ENCODE measurements at regions not wholly inside any gene's neighbourhood (a gene's known extent, or its start where the extent isn't known, plus 50 kb on each side); places are given as distances from the start of the nearest gene placed in this dataset.

DNA sequence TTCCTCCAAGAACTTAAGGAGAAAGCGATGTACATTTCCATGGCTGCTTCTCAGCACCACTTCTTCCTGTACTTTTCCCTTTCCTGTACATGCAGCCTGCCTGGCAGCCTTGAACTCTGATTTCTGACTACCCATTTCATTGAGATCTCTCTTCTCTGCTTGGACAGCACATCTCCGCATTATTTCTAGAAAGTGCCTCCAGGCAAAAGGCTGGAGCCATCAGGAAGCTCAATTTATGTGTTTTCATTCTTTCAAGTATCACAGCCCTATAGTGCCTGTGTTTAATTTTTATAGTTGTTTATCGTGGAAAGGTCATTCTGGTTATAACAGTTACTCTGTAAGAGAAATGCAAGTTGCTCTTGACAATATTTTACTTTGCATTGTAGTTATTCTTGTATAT, 688.0 kb upstream of the ANKRD30A start:
- TF ChIP-seq, protein P1, sequence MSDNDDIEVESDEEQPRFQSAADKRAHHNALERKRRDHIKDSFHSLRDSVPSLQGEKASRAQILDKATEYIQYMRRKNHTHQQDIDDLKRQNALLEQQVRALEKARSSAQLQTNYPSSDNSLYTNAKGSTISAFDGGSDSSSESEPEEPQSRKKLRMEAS (IDR thresholded peaks at IDR 0.05; ENCODE audit: low read depth, low read length), result no peak
- TF ChIP-seq MYC (IDR thresholded peaks at IDR 0.05; ENCODE audit: low read depth, low read length) (no peak), POLR2A (IDR thresholded peaks at IDR 0.05; ENCODE audit: extremely low read depth, insufficient read length) (no peak)
- TF ChIP-seq, protein P2, sequence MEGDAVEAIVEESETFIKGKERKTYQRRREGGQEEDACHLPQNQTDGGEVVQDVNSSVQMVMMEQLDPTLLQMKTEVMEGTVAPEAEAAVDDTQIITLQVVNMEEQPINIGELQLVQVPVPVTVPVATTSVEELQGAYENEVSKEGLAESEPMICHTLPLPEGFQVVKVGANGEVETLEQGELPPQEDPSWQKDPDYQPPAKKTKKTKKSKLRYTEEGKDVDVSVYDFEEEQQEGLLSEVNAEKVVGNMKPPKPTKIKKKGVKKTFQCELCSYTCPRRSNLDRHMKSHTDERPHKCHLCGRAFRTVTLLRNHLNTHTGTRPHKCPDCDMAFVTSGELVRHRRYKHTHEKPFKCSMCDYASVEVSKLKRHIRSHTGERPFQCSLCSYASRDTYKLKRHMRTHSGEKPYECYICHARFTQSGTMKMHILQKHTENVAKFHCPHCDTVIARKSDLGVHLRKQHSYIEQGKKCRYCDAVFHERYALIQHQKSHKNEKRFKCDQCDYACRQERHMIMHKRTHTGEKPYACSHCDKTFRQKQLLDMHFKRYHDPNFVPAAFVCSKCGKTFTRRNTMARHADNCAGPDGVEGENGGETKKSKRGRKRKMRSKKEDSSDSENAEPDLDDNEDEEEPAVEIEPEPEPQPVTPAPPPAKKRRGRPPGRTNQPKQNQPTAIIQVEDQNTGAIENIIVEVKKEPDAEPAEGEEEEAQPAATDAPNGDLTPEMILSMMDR (IDR thresholded peaks at IDR 0.05; ENCODE audit: low read depth, low read length), result no peak
- H3K4me3 ChIP-seq (ENCODE audit: low read depth, low read length), result no peak overlapping the region
- no peak for DNase-seq (ENCODE audit: low read depth)

DNA sequence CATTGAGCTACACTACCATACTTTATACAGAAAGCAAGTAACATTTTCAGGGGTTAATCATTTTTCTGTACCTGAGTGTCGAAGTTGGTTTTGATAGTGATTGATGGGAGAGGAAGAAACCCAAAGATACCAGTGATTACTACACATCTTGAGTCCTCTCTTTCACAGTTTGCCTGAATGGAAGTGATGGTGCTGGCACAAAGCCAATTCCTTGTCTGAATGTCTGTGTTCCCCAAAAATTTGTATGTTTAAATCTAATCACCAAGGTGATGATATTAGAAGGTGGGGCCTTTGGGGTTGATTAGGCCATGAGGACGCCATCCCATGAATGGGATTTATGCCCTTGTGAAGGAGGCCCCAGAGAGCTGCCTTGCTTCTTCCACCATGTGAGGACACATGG, 696.9 kb upstream of the ANKRD30A start:
- no peak overlapping the region for H3K4me3 ChIP-seq (ENCODE audit: low read depth, low read length)
- DNase-seq (ENCODE audit: low read depth), result no peak
- TF ChIP-seq POLR2A (IDR thresholded peaks at IDR 0.05; ENCODE audit: extremely low read depth, insufficient read length) (no peak), MYC (IDR thresholded peaks at IDR 0.05; ENCODE audit: low read depth, low read length) (no peak)
- TF ChIP-seq, protein P2 (IDR thresholded peaks at IDR 0.05; ENCODE audit: low read depth, low read length), result no peak
- TF ChIP-seq, protein P1 (IDR thresholded peaks at IDR 0.05; ENCODE audit: low read depth, low read length), result no peak

DNA sequence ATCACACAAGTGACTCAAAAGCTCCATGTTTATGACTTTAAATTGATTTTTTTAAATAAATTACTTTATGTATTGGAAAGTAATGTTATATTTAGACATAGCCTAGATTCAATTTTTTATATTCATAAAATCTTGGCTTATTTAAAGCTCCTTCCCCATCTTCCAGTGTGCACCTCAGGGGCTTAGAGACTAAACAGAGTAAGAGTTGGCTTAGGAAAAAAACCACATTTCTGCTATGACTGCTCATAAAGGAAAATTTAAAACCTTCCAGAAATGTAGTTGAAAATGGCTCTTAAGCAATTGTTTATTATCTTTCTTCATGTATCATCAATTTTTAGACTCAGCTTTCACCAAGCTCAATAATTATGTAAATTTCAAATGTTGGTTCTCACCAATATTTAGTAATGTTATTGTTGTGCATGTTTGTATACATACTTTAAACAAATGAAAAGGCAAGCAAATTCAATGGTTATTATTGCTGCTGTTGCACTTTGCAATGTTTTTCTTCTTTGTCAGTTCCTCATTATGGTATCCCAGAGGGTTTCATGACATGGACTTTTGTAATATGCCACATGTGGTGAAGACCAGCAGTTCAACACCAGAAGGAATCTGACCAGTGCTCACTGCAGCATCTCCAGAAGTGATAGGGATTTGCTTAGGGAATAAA, 700.1 kb upstream of the ANKRD30A start:
- TF ChIP-seq, protein P2 (IDR thresholded peaks at IDR 0.05; ENCODE audit: low read depth, low read length), result no peak
- TF ChIP-seq, protein P1 (IDR thresholded peaks at IDR 0.05; ENCODE audit: low read depth, low read length), result no peak
- TF ChIP-seq POLR2A (IDR thresholded peaks at IDR 0.05; ENCODE audit: extremely low read depth, insufficient read length) (no peak), MYC (IDR thresholded peaks at IDR 0.05; ENCODE audit: low read depth, low read length) (no peak)
- DNase-seq (ENCODE audit: low read depth), result no peak
- H3K4me3 ChIP-seq (ENCODE audit: low read depth, low read length), result no peak overlapping the region

DNA sequence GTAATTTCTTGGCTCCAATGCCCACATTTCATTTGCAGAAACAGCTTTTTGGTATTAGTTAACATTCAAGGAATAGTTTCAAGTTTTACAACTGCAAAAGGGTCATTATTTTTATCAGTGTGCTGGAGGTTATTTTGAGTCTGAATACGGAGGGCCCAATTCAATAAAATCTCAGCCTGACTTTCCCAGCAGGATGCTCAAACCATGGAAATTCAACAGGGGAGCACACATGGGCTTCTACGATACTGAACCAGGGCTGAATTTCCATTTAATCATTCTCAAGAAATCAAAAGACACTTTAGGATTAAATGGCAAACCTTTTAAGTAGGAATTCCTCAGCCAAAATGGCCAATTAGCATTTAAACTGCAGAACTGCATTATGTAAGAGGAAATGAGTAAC, 700.9 kb upstream of the ANKRD30A start:
- DNase-seq (ENCODE audit: low read depth), result no peak
- no peak for TF ChIP-seq POLR2A (IDR thresholded peaks at IDR 0.05; ENCODE audit: extremely low read depth, insufficient read length)
- TF ChIP-seq, protein P1 (IDR thresholded peaks at IDR 0.05; ENCODE audit: low read depth, low read length), result no peak
- TF ChIP-seq, protein P2 (IDR thresholded peaks at IDR 0.05; ENCODE audit: low read depth, low read length), result no peak
- TF ChIP-seq MYC (IDR thresholded peaks at IDR 0.05; ENCODE audit: low read depth, low read length), result no peak
- H3K4me3 ChIP-seq (ENCODE audit: low read depth, low read length), result no peak overlapping the region

DNA sequence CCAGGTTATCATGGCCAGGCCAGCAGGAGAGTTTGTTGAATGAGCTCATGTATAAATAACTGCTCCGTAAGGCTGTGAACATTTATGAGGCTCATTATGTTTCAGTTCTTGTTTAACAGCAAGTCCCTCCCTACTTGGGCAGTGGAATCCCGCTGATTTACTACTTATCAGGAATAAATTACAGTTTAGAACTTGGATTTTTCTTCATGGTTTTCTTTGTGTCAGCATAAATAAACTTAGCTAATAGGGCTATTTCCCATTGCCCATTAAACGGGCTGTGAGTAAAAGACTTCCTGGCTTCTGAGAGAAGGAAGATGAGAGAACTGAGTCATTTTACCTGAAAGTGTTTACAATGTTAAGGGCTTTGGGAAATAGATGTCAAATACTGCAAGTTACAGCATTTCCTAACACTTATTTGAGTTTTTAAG, 701.6 kb upstream of the ANKRD30A start:
- TF ChIP-seq, protein P1 (IDR thresholded peaks at IDR 0.05; ENCODE audit: low read depth, low read length), result no peak
- TF ChIP-seq, protein P2 (IDR thresholded peaks at IDR 0.05; ENCODE audit: low read depth, low read length), result no peak
- no peak for TF ChIP-seq POLR2A (IDR thresholded peaks at IDR 0.05; ENCODE audit: extremely low read depth, insufficient read length)
- no peak for TF ChIP-seq MYC (IDR thresholded peaks at IDR 0.05; ENCODE audit: low read depth, low read length)
- no peak for DNase-seq (ENCODE audit: low read depth)
- H3K4me3 ChIP-seq (ENCODE audit: low read depth, low read length), result no peak overlapping the region
